KG1 (cell line): ENCODE measurements at regions not wholly inside any gene's neighbourhood (a gene's known extent, or its start where the extent isn't known, plus 50 kb on each side); places are given as distances from the start of the nearest gene placed in this dataset.

ENCODE experiments used
- DNase-seq: peaks from one replicate; lab custom pipeline; 2025; lab: John Stamatoyannopoulos, UW

DNA sequence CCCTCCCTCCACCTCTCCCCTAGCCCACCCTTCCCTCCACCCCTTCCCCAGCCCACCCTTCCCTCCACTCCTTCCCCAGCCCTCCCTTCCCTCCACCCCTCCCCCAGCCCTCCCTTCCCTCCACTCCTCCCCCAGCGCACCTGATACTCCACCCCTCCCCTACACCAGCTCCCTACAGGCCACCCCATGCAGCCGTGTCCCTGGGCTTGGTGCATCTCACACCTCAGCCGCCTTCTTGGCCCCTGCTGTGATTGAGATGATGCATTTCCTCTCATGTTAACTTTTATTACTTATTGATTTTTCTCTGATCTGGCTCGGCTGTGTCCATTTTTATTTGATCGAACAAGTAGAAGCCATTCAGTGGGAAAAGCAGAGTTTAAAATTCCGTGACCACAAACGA lies 243.8 kb downstream of the MATN1 start:
- DNase-seq, result no peak

DNA sequence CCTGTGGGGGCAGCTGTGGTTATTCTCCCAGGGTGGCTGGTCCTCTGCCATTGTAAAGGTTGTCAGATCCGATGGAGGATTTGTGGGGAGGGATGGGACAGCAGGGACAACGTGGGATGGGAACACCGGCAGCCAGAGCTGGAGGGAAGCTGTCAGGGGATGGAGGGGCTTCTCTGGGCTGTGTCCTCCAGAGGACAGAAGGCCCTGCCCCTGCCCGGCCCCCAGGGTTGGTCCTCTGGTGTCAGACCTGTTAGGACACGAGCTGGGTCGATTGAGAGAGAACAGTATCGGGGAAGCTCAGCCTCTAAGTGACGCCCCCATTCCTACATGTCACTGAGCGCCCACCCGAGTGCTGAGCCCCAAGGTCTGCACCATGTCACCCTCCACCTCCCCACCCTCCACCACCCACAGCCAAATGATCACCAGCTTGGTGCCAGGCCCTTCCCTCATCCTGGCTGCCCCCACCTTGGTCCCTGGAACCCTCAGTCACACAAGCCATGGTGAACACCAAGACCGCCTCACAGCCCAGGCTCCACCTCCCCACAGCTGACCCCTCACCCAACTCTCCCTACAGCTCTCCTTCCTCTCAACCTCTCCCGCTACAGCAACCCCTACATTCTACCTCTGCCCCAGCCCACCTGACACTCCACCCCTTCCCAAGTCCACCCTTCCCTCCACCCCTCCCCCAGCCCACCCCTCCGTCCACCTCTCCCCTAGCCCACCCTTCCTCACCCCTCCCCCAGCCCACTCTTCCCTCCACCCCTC lies 244.4 kb downstream of the MATN1 start:
- no peak for DNase-seq

DNA sequence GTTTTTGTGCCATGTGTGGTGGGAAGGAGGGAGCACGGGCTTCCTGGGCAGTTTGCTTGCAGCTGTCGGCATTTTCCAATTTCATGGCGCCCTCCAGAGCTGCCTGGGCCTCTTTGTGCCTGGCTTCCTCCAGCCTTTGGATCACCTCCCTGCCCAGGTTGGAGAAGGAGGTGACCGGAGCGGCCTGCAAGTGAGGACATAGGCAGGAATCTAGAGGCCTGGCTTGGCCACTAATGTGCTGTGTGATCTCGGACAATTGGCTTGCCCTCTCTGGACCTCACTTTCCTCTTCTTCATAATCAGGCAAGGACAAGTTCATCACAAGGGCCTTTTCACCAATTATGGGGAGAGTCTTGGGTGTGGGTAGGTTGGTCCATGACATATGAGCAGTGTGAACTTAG lies 245.1 kb downstream of the MATN1 start:
- DNase-seq, result no peak

DNA sequence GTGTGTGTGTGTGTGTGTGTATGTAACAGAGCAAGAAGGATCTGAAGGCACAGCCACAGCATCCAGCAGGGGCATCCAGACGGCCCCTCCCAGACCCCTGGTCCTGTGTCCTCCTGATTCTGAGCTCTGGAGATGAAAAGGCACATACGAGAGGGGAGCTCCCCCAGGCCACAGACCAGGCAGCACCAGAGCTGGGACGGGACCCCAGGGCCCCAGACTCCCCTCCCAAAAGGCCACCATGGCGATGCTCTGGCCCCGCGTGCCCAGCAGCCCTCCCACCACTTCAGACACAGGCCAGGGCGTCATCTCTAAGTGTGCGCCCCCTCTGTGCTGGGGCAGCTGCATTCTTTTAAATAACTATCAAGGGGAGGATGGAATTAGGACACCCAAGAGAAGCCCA lies 245.8 kb downstream of the MATN1 start:
- DNase-seq, result no peak

DNA sequence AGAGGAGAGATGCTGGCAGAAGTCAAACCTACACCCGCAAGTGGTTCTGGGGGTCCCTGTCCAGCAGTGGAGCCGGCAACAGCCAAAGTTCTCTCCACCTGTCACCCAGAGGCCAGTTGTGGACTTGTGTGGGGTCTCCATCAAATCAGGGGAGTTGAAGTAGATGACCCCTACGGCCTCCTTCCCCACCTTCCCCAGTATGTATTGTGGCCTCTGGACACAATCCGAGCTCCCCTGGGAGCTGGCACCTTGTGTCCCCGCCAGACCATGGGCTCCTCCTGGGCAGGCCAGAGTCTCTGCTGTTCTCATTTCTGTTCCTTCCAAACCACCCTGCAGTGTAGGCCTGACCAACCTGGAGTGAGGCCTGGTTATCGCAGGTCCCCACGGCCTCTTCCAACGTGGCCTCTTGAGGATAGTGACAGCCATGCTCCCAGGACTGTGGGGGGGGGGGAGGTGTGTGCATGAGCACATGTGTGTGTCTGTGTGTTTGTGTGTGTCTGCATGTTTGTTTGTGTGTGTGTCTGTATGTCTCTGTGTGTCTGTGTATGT lies 246.4 kb downstream of the MATN1 start:
- DNase-seq, result no peak

DNA sequence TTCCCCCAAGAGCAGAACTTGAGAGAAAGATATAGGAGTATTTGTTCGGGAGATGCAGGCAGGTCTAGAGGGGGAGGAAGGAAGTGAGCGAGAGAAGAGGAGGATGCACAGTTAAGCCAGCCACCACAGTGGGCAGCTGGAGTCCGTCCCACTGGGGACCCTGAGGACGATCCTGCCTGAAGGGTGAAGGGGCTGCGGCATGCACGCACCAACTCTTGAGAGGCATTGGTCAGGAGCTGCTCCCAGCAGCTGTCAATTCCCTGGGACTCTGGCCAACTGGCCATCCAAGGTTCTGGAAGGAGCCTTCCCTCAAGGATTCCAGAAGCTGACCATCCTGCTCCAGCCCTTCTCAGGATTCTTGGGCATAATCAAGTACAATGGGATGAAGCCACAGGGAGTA lies 246.9 kb downstream of the MATN1 start:
- DNase-seq, result no peak

DNA sequence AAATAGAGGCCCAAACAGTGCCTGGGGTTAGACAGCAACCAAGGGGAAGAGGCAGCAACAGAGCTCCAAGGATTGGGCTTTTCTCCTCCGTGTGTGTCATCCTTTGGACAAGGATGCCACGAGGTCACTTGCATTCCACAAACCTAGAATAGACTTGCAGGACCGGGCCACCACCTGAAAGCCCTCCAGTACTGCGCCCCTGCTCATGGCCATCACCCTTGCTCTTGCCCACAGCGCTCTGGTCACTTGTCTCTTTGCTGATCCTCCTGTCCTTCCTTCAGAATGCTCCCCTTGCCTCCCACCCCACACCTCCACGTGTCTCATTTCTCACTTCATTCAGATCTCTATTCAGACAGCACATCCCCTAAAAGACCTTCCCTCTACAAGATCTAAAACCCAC lies 247.4 kb downstream of the MATN1 start:
- no peak for DNase-seq

DNA sequence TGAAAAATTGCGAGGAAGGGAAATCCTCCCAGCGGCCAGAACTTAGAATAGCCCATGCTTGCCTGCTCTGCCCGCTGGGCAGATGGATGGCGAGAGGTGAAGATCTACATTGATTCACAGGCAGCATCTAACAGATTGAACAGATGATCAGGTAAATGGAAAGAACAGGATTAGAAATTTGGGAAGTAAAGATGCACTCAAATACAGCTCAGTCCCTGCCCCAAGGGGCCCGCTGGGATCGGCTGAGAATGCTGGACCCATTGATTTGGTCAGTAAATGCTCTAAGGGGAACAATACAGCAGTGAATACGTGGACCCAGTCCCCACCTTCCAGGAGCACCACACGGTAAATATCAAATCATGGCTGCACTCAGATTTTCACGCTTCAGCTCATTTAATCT lies 248.2 kb downstream of the MATN1 start:
- DNase-seq, result no peak

DNA sequence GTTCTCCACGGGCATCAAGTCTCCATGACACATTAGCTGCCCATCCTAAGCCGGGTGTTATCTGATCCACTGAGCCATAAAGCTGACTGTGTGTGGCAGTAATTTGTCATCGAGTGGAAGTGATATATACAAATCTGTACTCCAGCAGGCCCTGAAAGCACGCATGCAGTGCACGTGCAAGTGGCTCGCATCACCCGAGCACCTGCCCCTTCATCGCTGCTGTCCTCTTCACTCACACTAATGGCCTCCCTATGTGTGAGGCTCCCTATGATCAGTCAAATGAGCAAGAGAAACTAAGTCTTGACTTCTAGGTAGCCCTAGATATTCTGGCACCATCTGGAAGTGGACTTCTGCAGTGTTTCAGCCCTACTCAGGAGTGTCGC lies 248.6 kb downstream of the MATN1 start:
- DNase-seq, result no peak

DNA sequence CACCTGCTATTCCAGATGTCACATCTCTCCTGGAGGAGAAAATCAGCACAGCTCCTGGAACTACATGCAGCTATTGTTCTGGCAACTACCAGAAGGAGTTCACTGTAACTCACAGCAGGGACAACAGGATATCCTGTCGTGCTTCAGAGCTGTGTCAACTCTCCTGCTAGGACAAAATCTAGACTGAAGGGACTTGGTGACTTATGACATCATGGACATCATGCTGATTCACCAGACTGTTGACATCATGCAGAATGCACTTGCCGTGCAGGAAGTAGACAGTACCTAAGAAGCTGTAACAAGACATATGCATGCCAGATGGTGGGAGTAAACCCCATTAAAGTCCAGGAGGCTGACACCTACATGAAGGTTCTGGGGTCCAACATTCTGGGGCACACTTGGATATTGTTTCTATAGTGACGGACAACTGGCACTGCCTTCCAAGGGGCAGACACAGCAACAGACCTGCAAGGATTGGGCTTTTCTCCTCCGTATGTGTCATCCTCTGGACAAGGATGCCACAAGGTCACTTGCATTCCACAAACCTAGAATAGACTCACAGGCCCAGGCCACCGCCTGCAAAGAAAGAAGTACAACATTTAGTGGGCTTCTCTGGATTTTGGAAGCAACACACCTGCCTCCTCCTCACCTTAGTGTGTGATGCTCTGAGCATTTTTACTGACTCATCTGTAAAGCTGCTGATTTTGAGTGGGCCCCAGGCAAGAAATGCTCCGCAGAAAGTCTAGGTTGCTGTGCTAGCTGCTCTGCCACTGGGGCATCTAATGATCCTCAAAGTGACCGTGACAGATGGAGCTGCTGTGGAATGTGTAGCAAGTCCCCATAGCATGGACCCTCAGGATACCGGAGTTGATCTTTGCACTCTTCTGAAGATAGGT lies 249.2 kb downstream of the MATN1 start:
- DNase-seq, result no peak

DNA sequence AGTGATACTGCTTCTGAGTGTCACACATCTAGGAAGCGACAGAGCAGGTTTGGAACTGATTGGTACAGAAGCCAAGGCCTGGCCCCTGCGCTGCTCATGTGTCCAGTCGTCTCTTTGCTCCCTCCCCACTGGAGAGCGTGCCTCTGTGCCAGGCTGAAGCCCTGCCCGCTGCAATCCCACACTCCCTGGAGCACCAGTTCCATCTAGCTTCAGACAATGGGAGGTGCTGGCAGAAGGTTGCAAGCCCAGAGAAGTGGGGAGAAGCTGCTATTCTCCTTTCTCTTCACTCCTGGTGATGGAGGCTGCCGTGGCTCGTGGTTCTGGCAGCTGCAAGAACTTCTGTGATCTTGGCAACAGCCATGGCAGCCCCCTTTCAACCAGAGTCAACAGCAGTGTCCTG lies 250.9 kb downstream of the MATN1 start:
- no peak for DNase-seq

DNA sequence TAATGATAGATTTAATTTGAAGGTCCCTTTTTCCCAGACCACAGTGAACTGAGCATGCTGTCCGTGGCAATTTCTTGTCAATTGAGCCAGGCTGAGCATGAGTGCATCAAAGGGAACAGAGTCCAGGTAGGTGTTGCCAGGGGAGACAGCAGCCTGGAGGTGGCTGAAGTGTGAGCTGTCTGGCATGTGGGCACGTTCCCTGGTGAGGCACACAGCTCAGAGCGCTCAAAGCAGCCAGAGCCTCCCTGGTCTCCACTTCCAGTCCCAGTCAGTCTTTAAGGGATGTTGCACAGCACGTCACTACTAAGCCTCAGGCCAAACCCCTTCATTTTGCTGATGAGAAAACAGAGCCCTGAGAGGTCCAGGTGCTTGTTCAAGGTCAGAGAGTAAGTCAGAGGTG lies 251.4 kb downstream of the MATN1 start:
- DNase-seq, result no peak

DNA sequence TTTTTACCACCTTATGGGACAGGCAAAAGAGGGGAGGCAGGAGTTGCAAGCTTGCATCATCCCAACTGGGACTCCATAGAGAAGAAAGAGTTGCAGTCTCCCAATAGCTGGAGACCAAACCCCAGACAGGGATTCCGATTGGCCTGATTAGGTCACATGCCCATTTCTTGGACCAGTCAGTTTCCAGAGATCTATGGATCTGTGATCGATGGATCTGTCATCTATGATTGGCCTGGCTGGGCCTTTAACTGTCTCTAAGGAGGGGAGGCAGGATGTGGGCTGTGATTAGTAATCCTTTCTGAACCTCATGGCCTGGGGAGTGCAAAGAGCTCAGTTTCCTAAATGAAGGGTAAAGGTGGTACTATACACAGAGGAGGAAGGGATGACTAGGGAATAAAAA lies 252.1 kb downstream of the MATN1 start:
- no peak for DNase-seq

DNA sequence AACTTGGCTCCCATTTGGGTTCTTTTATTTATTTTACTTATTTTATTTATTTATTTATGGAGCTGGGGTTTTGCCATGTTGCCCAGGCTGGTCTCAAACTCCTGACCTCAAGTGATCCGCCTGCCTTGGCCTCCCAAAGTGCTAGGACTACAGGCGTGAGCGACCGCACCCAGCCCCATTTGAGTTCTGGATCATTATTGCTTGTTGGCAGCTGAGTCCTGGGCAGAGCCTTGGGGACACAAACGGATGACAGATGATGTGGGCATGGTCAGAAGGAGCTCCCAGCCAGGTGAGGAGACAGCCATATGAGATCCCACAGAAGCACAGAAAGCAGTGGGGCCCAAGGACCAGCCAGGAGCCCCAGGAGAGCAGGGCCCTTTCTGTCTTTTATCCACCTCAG lies 254.0 kb downstream of the MATN1 start:
- DNase-seq, result no peak

DNA sequence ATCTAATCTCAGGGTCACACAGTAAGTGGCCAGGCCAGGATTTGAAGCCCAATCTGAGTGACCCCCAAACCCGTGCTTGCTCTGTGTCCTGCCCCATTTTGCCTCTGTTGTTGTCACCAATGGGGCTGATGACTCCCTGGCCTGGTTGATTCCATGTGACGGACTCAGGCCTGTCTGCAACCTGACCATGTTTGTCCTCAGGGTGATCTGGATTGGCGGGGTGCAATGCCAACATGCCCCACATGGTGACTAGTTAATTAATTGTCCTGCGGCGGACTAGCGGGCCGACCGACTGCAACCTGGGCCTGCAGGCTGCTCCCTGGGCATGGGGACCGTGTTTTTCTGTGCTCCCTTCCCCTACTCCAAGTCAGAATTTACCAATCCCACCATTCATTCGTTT lies 256.3 kb downstream of the MATN1 start:
- no peak for DNase-seq

DNA sequence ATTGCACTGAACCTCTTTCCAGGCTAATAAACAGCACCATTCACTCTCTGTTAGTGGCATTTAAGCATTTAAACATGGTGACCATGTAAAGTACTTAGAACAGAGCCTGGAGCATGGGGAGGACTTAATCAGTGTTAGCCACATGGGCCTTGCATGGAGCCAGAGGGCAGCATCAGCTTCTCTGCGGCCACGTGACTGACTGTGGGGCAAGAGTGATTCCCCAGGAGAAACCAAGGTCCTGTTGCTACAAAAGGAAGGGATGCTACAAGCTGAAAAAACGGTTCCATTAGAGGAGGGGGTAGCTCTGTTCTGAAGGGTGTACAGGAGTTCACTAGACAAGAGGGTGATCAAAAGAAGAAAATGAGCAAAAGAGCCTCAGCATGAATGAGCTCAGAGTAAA lies 256.8 kb downstream of the MATN1 start:
- no peak for DNase-seq

DNA sequence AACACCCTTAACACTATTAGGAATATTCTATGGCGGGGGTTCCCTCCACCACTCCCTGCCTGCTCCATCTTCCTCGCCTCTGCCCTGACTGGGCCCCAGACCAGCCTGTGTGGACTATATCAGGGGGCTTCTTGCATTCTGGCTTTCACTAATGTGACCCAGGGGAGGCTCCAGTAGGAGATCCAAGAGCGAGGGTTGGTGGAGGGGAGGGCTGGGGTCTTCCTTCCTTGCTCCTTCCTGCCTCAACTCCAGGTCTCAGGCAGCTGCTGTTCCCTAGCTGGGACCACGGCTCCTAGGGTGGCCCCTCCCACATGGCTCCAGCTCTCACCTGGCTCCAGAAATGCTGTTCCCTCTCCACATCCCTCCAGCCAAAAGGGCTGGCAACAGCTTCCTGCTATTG lies 257.4 kb downstream of the MATN1 start:
- DNase-seq, result no peak

DNA sequence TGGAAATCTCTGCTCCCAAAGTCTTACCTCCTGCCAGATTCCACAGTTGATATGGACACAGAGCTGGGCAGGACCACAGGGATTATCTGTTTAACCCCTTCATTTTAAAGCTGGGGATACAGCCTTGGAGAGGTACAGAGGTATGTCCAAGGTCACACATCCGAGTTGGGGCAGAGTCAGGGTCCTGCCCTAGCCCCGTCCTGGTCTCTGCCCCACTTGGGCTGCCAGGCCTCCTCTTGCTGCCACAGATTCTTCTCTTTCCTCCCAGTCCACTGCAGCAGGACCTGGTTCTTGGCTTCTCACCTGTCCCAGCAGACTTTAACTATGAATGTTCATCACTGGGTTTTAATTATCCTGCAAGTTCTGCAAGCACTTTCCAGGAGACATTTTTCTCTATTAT lies 258.3 kb downstream of the MATN1 start:
- no peak for DNase-seq

DNA sequence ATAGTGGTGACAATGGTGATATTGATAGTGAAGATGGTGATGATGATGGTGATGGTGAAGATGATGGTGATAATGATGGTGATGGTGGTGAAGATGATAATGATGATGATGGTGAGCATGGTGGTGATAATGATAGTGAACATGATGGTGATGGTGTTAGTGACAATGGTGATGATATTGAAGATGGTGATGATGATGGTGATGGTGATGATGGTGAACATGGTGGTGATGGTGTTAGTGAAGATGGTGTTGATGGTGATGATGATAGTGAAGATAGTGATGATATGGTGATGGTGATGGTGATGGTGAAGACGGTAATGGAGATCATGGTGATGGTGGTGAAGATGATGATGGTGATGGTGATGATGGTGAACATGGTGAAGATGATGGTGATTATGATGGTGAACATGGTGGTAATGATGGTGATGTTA lies 259.2 kb downstream of the MATN1 start:
- no peak for DNase-seq

DNA sequence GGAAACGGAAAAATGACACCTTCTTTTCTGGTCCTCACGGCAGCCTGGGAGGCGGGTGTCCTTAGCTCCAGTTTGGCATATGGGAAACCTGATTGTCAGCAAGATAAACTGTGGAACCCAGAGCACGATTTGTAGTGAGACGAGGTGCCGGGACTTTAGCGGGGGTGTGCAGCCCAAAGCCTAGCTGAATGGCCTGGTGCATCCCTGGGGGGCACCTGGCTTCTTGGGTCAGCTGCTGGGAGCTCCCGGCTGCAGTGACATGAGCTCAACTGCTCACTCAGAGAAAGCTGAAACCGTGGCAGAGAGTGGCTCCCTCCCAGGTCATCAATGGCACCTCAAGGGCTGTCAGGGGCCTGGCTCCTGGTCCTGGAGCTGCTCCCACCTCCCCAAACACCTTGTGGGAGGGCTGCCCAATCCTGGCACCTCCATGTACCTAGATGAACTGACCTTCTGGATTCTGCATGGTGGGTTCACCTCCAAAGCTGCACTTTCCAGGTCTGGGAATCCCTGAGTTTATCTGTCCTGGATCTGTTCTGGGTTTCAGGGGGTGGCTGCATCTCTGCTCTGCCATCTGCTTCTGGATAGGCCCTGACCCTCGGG lies 260.5 kb downstream of the MATN1 start:
- no peak for DNase-seq

DNA sequence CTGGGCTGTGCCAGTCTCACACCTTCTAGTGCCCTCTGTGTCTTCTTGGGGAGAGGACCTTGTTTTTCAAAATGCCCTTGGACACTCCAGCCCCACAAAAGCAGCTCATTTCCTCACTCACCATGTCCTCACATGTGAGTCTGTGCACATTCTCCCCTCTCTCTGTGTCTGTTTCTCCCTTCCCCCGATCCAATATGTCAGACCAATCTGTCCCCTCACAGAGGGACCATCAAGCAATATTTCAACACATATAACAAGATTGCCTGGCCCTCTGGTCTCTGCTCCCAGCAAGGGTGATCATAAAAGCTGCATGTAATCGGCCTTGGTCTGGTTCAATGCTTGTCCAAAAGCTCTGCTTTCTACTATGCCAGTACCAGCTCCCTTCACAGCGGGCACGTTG lies 261.2 kb downstream of the MATN1 start:
- DNase-seq, result no peak

DNA sequence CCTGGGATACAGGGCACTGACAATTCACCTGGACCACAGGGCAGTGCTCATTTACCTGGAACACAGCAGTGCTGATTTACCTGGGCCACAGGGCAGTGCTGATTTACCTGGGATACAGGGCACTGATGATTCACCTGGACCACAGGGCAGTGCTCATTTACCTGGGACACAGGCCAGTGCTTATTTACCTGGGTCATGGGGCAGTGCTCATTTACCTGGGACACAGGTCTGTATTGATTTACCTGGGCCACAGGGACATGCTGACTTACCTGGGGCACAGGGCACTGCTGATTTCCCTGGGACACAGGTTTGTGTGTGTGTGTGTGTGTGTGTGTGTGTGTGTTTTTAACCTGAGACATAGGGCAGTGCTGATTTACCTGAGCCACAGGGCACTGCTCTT lies 261.7 kb downstream of the MATN1 start:
- DNase-seq, result no peak

DNA sequence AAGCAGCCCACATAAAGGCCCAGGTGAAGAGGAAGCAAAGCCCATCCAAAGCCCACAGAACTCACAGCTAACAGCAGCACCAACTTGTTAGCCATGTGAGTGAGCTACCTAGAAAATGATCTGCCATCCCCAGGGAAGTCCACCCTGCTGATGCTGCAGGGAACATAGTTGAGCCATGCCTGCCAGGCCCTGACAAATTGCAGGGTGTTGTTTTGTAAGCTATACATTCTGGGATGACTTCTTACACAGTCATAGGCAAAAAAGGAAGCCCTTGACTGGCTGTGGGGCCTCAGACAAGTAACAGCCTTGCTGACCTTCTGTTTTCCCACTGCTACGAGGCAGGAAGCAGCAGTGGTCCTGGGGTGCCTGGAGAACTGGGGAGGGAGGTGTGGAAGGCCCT lies 262.7 kb downstream of the MATN1 start:
- DNase-seq, result no peak
